OCI-LY3 (cell line): ENCODE measurements at regions not wholly inside any gene's neighbourhood (a gene's known extent, or its start where the extent isn't known, plus 50 kb on each side); places are given as distances from the start of the nearest gene placed in this dataset.

Source experiments
- CTCF ChIP-seq: fragments of 200-600, 300-600 bp; sonication (generic); IDR thresholded peaks from 2 replicates; pipeline ENCODE4 v1.5.1; 2014; ENCODE audit warnings: antibody characterized with exemption, low read length, low read depth
- EZH2phosphoT487 ChIP-seq: fragments of 200-600 bp; shearing (Covaris generic); IDR thresholded peaks from 2 replicates; pipeline ENCODE4 v1.6.1; 2018; ENCODE audit warnings: antibody characterized with exemption, mixed run types, low read depth

GRCh38 chr3:59335338-59335737 is 285.5 kb upstream of the CFAP20DC start:
- TF ChIP-seq CTCF (no peak), EZH2phosphoT487 (no peak)
